ENCODE measurements at regions not wholly inside any gene's neighbourhood (a gene's known extent, or its start where the extent isn't known, plus 50 kb on each side); places are given as distances from the start of the nearest gene placed in this dataset.

DNA sequence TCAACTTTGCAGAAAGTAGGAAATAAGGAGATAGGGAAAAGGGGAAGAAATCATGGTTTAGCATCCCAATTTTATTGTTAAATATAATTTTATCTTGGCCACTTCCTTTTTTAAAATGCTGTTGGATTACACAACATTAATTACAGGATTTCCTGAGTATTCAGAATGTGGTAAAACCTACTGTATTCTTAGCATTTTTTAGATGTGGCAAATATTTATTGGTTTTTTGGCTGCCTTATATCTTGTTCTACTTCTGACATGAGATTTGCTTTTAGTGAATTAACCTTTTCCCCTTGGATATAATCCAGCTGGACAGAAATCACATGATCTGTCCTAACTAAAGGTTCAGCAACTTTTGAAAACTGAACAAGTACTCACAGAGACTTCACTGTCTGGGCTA is 104.9 kb downstream of the PTGS2 start:
- Mint-ChIP-seq H3K4me3 (no peak overlapping the region), H3K27me3 (ENCODE audit: low read depth in 3 of 3) (peaks cover 0 to 3% (median 0%) of the 10 kb centered on the region in 3 donors), H3K36me3 (peaks cover 0 to 3% (median 0%) of the 10 kb centered on the region in 3 donors), H3K9me3 (peaks cover 0 to 11% (median 4%) of the 10 kb centered on the region in 6 donors), H3K27ac (no peak overlapping the region), H3K4me1 (peaks cover 11 to 27% of the 10 kb centered on the region in 2 donors)
- no peak for DNase-seq

DNA sequence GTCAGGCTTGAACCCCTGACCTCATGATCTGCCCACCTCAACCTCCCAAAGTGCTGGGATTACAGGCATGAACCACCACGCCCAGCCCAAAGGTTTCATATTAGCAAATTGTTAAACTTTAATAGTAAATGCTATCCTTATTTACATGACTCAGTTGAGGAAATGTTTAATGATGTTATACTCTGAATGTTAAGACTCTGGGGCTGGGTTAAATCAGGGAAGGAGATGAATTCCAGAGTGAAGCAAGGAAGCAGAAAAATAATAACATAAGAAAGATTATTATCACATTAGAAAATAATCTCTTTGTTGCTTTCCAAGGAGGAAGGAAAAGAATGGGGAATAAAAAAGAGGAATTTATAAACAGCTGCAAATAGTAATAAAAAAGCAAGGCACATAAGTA is 105.3 kb downstream of the PTGS2 start:
- Mint-ChIP-seq H3K27me3 (ENCODE audit: low read depth in 3 of 3) (peaks cover 0 to 3% (median 0%) of the 10 kb centered on the region in 3 donors), H3K4me1 (peaks cover 11 to 27% of the 10 kb centered on the region in 2 donors), H3K4me3 (no peak overlapping the region), H3K27ac (no peak overlapping the region), H3K36me3 (peaks cover 0 to 3% (median 0%) of the 10 kb centered on the region in 3 donors), H3K9me3 (peaks cover 0 to 11% (median 4%) of the 10 kb centered on the region in 6 donors)
- DNase-seq: no peak

DNA sequence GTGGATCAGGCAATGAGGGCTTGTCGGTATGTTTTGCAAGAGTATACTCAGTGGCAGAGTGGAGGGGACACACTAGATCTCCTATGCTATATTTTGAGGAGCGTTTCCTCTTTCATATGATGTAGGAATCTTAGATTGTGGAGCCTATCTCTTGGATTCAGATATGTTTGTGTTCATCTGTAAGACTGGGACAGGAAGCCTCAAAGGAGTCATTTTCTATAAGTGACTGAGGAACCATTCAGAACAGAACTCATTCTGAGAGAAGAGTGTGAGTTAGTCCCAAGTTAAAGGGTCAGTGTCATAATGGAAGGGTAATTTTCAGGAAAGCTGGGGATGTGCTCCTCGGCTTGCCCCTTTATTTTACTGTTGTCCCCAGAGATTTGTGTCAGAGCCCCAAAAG is 107.7 kb downstream of the PTGS2 start:
- H3K27me3 Mint-ChIP-seq (ENCODE audit: low read depth in 3 of 3): peaks cover 0 to 3% (median 0%) of the 10 kb centered on the region in 3 donors
- DNase-seq: no peak
- H3K4me3 Mint-ChIP-seq: no peak overlapping the region
- H3K9me3 Mint-ChIP-seq: peaks cover 0 to 11% (median 0%) of the 10 kb centered on the region in 6 donors
- peaks cover 0 to 3% (median 0%) of the 10 kb centered on the region in 3 donors for H3K36me3 Mint-ChIP-seq
- H3K27ac Mint-ChIP-seq: no peak overlapping the region
- H3K4me1 Mint-ChIP-seq: peaks cover 2 to 10% of the 10 kb centered on the region in 2 donors

DNA sequence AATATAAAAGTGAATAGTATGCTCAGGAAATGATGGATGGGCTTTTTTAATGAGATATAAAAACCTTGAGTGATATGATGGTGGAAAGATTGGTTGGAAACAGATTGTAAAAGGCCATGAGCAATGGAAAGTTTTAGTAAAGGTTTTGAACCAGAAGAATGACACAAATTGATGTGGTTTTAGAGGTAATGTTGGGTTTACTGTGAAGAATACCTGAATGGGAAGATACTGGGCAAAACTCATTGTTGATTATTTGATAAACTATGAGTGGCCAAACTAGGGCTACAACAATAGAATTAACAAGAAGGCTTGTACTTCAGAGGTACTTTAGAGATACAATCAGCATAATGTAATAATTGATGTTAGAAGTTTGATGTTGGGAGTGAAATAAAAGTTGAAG is 108.5 kb downstream of the PTGS2 start:
- peaks cover 2 to 10% of the 10 kb centered on the region in 2 donors for H3K4me1 Mint-ChIP-seq
- H3K27ac Mint-ChIP-seq: no peak overlapping the region
- no peak overlapping the region for H3K4me3 Mint-ChIP-seq
- peaks cover 0 to 3% (median 0%) of the 10 kb centered on the region in 3 donors for H3K36me3 Mint-ChIP-seq
- peaks cover 0 to 3% (median 0%) of the 10 kb centered on the region in 3 donors for H3K27me3 Mint-ChIP-seq (ENCODE audit: low read depth in 3 of 3)
- DNase-seq: no peak
- H3K9me3 Mint-ChIP-seq: peaks cover 0 to 11% (median 0%) of the 10 kb centered on the region in 6 donors

DNA sequence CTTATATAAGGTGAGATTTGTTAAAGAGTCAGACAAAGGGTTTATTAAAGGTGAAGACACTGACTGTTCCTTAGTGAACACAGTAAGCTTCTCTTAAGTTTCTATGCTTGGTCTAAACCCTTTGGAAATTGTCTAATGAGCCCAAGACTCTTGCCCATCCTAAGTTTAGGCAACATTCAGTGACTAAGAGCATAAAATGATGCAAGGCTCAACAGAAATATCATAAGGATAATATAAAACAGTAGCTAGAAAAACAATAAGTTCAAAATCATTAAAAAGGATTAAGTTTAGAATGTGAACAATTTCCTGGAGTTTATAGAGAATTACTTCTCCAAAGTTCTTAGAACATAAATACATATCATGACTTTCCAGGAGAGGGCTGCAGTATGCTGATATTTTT is 108.9 kb upstream of the PDC start:
- no peak overlapping the region for H3K4me3 Mint-ChIP-seq
- H3K36me3 Mint-ChIP-seq: peaks cover 0 to 3% (median 0%) of the 10 kb centered on the region in 3 donors
- H3K4me1 Mint-ChIP-seq: peaks cover 0 to 10% of the 10 kb centered on the region in 2 donors
- H3K9me3 Mint-ChIP-seq: peaks cover 0 to 4% (median 0%) of the 10 kb centered on the region in 6 donors
- peaks cover 0 to 3% (median 0%) of the 10 kb centered on the region in 3 donors for H3K27me3 Mint-ChIP-seq (ENCODE audit: low read depth in 3 of 3)
- H3K27ac Mint-ChIP-seq: no peak overlapping the region
- DNase-seq: no peak

DNA sequence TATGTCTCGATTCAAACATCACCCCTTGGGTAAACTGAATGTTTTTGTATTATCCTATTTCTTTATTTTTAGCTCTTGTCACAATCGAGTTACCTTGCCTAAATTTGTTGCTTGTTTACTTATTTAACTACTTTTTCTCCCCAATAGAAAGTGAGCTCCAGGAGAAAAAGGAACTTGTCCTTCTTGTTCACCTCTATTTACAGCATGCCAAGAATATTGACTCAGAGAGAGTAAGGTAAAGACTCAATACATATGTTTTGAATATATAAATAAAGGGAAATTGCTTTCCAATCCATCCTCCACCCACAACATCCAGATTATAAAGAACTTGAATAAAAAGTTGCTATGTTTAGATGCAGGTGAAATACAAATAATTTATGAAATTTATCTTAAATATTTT is 107.3 kb upstream of the PDC start:
- H3K36me3 Mint-ChIP-seq: peaks cover 0 to 3% (median 0%) of the 10 kb centered on the region in 3 donors
- no peak for DNase-seq
- H3K4me3 Mint-ChIP-seq: no peak overlapping the region
- no peak overlapping the region for H3K27ac Mint-ChIP-seq
- peaks cover 0 to 4% (median 0%) of the 10 kb centered on the region in 6 donors for H3K9me3 Mint-ChIP-seq
- H3K4me1 Mint-ChIP-seq: peaks cover 0 to 10% of the 10 kb centered on the region in 2 donors
- peaks cover 0 to 3% (median 0%) of the 10 kb centered on the region in 3 donors for H3K27me3 Mint-ChIP-seq (ENCODE audit: low read depth in 3 of 3)

DNA sequence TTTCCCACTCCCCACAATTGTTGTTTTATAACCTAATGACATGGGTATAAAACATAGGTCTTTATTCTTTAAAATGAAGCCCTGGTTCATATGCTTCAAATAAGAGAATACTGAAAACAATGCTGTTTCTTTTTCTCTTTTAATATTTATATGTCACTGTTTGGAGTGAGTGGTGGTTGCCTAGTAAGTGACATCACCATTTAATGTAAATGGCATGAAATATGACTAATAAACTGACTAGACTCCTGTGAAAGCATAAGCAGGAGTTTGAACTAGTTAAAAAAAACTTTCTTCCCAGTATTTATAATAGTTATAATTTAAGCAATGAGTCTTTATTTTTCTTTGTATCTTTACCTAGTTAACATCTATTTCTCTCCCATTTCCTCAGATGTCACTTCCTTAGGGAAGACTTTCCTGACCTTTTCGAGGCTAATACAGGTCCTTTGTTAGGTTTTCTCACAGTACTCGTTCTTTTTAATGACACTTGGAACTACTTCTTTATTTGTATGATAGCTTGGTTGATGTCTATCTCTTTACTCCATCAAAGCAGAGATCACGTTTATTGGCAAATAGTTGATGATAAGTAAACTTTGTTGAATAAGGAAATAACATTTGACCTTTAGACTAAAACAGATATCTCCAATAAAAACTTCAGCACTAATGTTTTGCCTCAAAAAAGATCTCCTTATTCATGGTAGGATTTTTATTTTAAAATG is 105.4 kb upstream of the PDC start:
- DNase-seq: no peak
- Mint-ChIP-seq H3K27me3 (ENCODE audit: low read depth in 3 of 3) (no peaks in the 10 kb centered on the region), H3K4me3 (no peak overlapping the region), H3K9me3 (peaks cover 0 to 4% (median 0%) of the 10 kb centered on the region in 6 donors), H3K27ac (no peak overlapping the region), H3K4me1 (no peaks in the 10 kb centered on the region), H3K36me3 (no peaks in the 10 kb centered on the region)

DNA sequence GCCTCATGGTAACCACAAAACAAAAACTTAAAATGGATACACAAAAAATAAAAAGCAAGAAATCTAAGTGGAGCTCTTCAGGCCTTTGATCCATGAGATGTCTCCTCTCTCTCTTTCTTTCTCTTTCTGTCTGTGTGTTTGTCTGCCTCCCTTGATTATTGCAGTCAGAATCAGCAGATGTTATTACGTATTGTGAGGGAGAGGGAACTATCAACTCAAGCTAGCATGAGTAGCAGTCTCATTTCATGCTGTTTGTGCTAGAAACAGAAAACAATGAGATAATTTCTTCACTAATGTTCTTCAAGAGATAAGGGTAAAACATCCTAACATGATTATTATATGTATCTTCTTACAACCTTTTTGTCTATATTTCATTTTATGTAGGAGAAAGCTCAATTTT is 103.7 kb upstream of the PDC start:
- Mint-ChIP-seq H3K9me3 (no peaks in the 10 kb centered on the region), H3K4me3 (no peak overlapping the region), H3K27ac (no peak overlapping the region), H3K36me3 (no peaks in the 10 kb centered on the region), H3K27me3 (ENCODE audit: low read depth in 3 of 3) (no peaks in the 10 kb centered on the region), H3K4me1 (no peaks in the 10 kb centered on the region)
- DNase-seq: no peak

DNA sequence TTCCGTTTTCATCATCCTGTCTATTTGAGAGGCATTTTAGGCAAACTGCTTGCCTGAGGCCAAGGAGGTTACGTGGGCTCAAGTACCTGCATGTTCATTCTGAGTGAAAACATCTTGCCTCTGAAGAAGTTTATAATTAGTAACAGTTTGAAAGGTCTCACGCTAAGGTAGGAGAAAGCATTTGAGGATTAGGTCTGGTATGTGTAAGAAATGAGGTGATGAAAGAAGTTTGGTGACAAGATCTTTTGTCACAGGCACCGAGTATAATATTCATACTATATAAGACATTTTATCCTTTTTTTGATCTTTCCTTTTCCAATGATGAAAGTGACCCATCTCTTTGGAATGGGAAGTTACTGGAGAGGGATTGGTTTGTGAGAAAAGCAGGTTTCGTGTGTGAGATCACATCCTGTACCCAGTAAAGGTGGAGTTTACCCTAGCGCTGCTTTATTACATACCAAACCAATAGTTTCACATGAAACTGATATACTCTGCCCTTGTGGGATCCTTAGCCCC is 98.7 kb upstream of the PDC start:
- Mint-ChIP-seq H3K4me3 (no peak overlapping the region), H3K27me3 (ENCODE audit: low read depth in 3 of 3) (peaks cover 0 to 2% (median 0%) of the 10 kb centered on the region in 3 donors), H3K4me1 (no peaks in the 10 kb centered on the region), H3K9me3 (peaks cover 0 to 13% (median 0%) of the 10 kb centered on the region in 6 donors), H3K27ac (no peak overlapping the region), H3K36me3 (peaks cover 0 to 3% (median 0%) of the 10 kb centered on the region in 3 donors)
- no peak for DNase-seq

DNA sequence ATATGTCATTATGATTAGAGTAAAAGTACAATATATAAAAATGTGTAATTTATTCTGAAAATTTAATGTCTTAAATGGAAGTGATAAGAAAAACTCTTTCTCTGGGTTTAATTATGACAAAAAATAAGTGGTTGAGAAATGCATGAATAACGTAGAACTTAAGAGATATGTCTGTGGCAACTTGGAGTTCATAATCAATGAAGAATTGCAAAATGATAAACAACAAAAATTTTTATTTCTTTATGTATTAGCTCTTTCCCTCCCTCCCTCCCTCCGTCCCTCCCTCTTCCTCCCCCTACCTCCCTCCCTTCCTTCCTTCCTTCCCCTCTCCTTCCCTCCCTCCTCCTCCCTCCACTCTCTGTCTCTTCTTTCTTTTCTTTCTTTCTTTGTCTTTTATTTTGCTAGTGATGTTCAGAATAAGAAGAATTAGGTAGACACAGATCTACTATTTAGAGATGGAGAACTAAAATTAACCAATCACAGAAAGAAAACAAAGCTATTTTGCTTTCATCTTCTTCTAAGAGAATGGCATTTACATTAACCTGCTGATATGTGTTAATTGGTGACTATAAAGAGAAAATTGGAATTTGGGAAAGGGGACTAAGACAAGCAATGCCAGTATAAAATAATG is 96.3 kb upstream of the PDC start:
- Mint-ChIP-seq H3K36me3 (peaks cover 0 to 3% (median 3%) of the 10 kb centered on the region in 3 donors), H3K4me1 (no peaks in the 10 kb centered on the region), H3K4me3 (no peak overlapping the region), H3K27me3 (ENCODE audit: low read depth in 3 of 3) (peaks cover 0 to 2% (median 0%) of the 10 kb centered on the region in 3 donors), H3K27ac (no peak overlapping the region), H3K9me3 (peaks cover 0 to 19% (median 7%) of the 10 kb centered on the region in 6 donors)
- no peak for DNase-seq

DNA sequence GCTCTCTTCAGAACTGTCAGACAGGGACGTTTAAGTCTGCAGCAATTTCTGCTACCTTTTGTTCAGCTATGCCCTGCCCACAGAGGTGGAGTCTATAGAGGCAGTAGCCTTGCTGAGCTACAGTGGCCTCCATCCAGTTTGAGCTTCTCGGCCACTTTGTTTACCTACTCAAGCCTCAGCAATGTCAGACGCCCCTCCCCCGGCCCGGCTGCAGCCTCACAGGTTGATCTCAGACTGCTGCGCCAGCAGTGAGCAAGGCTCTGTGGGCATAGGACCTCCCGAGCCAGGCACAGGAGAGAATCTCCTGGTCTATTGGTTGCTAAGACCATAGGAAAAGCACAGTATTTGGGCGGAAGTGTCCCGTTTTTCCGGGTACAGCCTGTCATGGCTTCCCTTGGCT is 89.9 kb upstream of the PDC start:
- Mint-ChIP-seq H3K36me3 (peaks cover 4 to 11% (median 7%) of the 10 kb centered on the region in 3 donors), H3K4me1 (no peaks in the 10 kb centered on the region), H3K27me3 (ENCODE audit: low read depth in 3 of 3) (peaks cover 0 to 1% (median 1%) of the 10 kb centered on the region in 3 donors), H3K9me3 (peaks cover 13 to 45% (median 25%) of the 10 kb centered on the region in 6 donors), H3K27ac (no peak overlapping the region), H3K4me3 (no peak overlapping the region)
- DNase-seq: no peak

DNA sequence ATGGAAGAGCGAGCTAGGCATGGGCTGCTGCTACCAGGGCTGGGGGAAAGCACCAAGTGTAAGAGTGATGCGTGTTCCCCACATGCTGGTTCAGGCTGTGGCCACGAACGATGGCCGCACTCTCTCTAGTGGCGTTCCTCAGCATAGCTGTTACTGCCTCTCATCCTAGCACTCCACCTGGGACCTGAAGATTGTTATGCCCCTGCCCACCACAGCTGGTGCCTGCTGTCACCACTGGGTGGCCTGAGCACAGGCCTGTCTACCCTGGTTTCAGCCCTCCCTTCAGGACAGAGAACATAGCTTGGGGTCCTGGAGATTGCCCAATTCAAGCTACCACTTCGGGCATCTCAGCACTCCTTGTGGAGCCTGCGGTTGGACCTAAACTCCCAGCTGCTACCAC is 80.1 kb upstream of the PDC start:
- H3K36me3 Mint-ChIP-seq: peaks cover 0 to 4% (median 0%) of the 10 kb centered on the region in 3 donors
- no peak for DNase-seq
- H3K9me3 Mint-ChIP-seq: peaks cover 14 to 39% (median 26%) of the 10 kb centered on the region in 6 donors
- no peaks in the 10 kb centered on the region for H3K27me3 Mint-ChIP-seq (ENCODE audit: low read depth in 3 of 3)
- H3K4me1 Mint-ChIP-seq: no peaks in the 10 kb centered on the region
- no peak overlapping the region for H3K4me3 Mint-ChIP-seq
- no peak overlapping the region for H3K27ac Mint-ChIP-seq

DNA sequence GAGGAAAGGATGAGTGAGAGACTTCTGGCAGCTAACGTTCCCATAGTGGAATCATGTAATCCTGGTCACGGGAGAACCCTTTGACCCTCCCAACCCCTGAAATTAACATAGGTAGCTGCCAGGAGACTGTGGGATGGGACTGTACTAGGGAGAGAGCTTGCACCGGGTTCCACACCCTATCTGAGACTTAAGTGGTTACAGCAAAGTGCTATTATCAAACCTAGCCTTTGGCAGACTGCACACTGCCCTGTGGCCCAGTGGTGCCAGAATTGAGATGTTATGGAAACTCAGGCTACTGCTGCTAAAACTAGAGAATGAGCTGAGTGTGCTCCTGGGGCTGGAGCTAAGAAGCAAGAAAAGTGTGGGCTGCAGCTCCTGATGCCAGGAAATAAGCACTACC is 79.6 kb upstream of the PDC start:
- H3K4me1 Mint-ChIP-seq: no peaks in the 10 kb centered on the region
- H3K4me3 Mint-ChIP-seq: no peak overlapping the region
- H3K27ac Mint-ChIP-seq: no peak overlapping the region
- no peak for DNase-seq
- no peaks in the 10 kb centered on the region for H3K27me3 Mint-ChIP-seq (ENCODE audit: low read depth in 3 of 3)
- H3K36me3 Mint-ChIP-seq: peaks cover 0 to 4% (median 0%) of the 10 kb centered on the region in 3 donors
- peaks cover 13 to 39% (median 26%) of the 10 kb centered on the region in 6 donors for H3K9me3 Mint-ChIP-seq

DNA sequence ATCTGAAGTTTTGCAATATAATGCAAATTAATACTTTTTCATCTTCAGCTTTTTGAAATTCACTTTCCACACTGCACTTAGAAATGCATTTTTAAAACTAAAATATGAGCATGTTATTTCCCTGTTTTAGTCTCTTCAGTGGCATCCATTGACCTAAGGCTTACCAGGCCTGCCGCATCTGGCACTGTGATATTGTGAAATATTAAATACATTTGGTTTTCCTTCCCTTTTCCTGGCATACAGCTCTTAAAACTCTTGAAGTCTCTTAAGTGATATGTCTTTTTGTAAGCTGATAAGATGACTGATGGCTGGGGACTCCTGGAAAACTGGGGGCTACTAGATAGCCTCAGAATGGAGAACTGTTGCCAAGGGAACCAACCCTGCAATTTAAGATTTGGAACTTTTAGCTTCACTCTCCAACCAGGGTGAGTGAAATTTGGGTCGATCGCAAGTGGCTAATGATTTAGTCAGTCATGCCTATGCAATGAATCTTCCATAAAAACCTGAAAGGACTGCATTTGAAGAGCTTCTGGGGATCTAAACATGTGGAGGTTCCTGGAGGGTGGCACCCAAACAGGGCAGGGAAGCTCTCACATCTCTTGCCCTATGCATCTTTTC is 75.5 kb upstream of the PDC start:
- H3K27ac Mint-ChIP-seq: no peak overlapping the region
- no peak for DNase-seq
- H3K4me3 Mint-ChIP-seq: no peak overlapping the region
- no peaks in the 10 kb centered on the region for H3K27me3 Mint-ChIP-seq (ENCODE audit: low read depth in 3 of 3)
- peaks cover 0 to 4% (median 0%) of the 10 kb centered on the region in 3 donors for H3K36me3 Mint-ChIP-seq
- no peaks in the 10 kb centered on the region for H3K4me1 Mint-ChIP-seq
- H3K9me3 Mint-ChIP-seq: peaks cover 11 to 24% (median 15%) of the 10 kb centered on the region in 6 donors
